ENCODE measurements at regions not wholly inside any gene's neighbourhood (a gene's known extent, or its start where the extent isn't known, plus 50 kb on each side); places are given as distances from the start of the nearest gene placed in this dataset.

DNA sequence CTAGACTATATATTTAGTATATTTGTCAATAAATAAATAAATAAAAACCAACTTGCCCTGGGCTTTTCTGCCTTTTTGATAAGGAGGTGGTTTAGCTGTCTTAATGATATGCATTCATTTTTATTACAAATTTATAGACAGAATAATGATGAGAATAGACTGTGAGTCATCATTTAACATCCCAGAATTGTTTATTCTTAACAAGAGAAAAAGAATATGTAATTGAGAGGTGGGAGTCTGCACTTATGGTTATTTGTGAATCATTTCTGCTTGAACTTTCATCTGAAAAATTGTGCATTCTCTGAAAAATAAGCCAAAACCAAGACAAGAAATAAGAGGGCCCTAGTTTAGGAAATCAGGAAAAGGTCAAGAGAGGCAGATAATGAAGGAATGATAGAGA lies 326.2 kb downstream of the COL11A1 start:
- H3K27ac Mint-ChIP-seq (ENCODE audit: low read depth, unreplicated experiment), result no peak overlapping the region
- H3K27me3 Mint-ChIP-seq (ENCODE audit: insufficient read depth, unreplicated experiment), result no peaks in the 10 kb centered on the region
- no peaks in the 10 kb centered on the region for H3K36me3 Mint-ChIP-seq (ENCODE audit: insufficient read depth, unreplicated experiment)
- TF ChIP-seq, protein P1, sequence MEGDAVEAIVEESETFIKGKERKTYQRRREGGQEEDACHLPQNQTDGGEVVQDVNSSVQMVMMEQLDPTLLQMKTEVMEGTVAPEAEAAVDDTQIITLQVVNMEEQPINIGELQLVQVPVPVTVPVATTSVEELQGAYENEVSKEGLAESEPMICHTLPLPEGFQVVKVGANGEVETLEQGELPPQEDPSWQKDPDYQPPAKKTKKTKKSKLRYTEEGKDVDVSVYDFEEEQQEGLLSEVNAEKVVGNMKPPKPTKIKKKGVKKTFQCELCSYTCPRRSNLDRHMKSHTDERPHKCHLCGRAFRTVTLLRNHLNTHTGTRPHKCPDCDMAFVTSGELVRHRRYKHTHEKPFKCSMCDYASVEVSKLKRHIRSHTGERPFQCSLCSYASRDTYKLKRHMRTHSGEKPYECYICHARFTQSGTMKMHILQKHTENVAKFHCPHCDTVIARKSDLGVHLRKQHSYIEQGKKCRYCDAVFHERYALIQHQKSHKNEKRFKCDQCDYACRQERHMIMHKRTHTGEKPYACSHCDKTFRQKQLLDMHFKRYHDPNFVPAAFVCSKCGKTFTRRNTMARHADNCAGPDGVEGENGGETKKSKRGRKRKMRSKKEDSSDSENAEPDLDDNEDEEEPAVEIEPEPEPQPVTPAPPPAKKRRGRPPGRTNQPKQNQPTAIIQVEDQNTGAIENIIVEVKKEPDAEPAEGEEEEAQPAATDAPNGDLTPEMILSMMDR (IDR thresholded peaks at IDR 0.05; ENCODE audit: unreplicated experiment), result no peak
- no peaks in the 10 kb centered on the region for H3K4me1 Mint-ChIP-seq (ENCODE audit: insufficient read depth, unreplicated experiment)
- no TSS peak for BruUV-seq (replicated peaks)
- no peak overlapping the region for H3K4me3 Mint-ChIP-seq (ENCODE audit: unreplicated experiment)
- peaks cover 26% of the 10 kb centered on the region for H3K9me3 Mint-ChIP-seq (ENCODE audit: unreplicated experiment)
- DNase-seq (ENCODE audit: unreplicated experiment), result no peak
- ChIA-PET CTCF (no interaction called here), POLR2A (no interaction called here)
- intact Hi-C loops (cut with micrococcal nuclease), result no loop called here

DNA sequence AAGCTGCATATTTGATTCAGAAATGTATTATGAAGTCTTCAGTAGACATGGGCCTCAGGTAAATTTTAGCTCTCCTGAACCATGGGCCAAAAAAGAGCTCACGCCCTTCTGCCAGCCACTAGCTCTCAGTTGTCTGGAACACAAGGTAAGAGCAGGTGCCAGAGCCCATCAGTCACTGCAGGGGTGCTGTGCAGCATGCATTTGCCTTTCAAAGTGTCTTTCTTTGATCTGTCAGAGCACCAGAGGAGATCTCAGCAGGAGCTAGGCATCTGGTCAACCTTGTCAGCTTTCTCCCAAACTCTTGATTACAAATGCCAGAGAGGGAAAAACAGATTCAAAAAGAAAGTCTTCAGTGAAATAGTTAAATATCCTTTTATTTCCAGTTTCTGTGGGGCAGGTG lies 332.3 kb downstream of the COL11A1 start:
- DNase-seq (ENCODE audit: unreplicated experiment), result no peak
- no peaks in the 10 kb centered on the region for H3K27me3 Mint-ChIP-seq (ENCODE audit: insufficient read depth, unreplicated experiment)
- H3K9me3 Mint-ChIP-seq (ENCODE audit: unreplicated experiment), result no peaks in the 10 kb centered on the region
- POLR2A ChIA-PET, result no interaction called here
- H3K4me3 Mint-ChIP-seq (ENCODE audit: unreplicated experiment), result no peak overlapping the region
- intact Hi-C loops (cut with micrococcal nuclease), result no loop called here
- BruUV-seq (replicated peaks), result no TSS peak
- CTCF ChIA-PET, result no interaction called here
- no peaks in the 10 kb centered on the region for H3K36me3 Mint-ChIP-seq (ENCODE audit: insufficient read depth, unreplicated experiment)
- H3K4me1 Mint-ChIP-seq (ENCODE audit: insufficient read depth, unreplicated experiment), result peaks cover 6% of the 10 kb centered on the region
- no peak overlapping the region for H3K27ac Mint-ChIP-seq (ENCODE audit: low read depth, unreplicated experiment)
- TF ChIP-seq, protein P1 (IDR thresholded peaks at IDR 0.05; ENCODE audit: unreplicated experiment), result no peak

DNA sequence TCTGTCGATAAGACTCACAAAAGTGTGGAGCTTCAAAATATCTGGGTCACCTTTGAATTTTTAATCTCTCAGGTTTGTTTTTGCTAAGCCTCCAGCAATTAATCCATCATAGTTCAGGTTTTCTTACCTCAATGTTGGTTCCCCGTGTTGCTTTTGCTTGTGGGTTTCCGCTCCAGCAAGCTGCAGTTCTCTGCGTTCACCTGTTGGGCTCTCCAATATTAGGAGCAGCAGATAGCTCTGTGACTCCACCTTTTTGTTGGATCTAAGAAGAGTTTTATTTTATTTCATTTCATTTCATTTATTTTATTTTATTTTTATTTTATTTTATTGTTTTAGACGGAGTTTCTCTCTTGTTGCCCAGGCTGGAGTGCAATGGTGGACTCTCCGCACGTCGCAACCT lies 335.5 kb downstream of the COL11A1 start:
- no peaks in the 10 kb centered on the region for H3K36me3 Mint-ChIP-seq (ENCODE audit: insufficient read depth, unreplicated experiment)
- no peak for DNase-seq (ENCODE audit: unreplicated experiment)
- CTCF ChIA-PET, result interaction anchor here (0.7 kb wide), 1 partner anchor 768 kb away, joined by 4 read pairs; no protein-coding TSS in a partner anchor
- peaks cover 6% of the 10 kb centered on the region for H3K4me1 Mint-ChIP-seq (ENCODE audit: insufficient read depth, unreplicated experiment)
- intact Hi-C loops (cut with micrococcal nuclease), result no loop called here
- no peak overlapping the region for H3K27ac Mint-ChIP-seq (ENCODE audit: low read depth, unreplicated experiment)
- H3K27me3 Mint-ChIP-seq (ENCODE audit: insufficient read depth, unreplicated experiment), result no peaks in the 10 kb centered on the region
- H3K4me3 Mint-ChIP-seq (ENCODE audit: unreplicated experiment), result no peak overlapping the region
- POLR2A ChIA-PET, result no interaction called here
- H3K9me3 Mint-ChIP-seq (ENCODE audit: unreplicated experiment), result no peaks in the 10 kb centered on the region
- TF ChIP-seq, protein P1 (IDR thresholded peaks at IDR 0.05; ENCODE audit: unreplicated experiment), result no peak
- no TSS peak for BruUV-seq (replicated peaks)

DNA sequence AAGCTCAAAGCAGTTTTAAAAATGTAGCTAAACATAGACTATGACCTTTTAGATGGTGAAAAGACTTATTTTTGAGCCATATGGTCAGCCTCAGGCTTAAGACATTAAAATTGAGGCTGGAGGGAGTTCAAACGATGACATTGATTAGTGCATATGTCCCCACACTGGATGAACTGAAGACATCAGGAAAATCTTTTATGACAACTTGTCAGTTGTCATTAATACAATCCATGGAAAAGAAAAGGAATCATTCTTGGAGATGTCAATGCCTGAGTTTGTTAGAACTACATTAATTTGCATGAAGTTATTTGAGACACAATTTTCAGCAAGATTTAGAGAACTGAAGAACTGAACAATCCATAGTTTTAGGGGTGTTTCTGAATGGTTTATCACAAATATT lies 349.9 kb downstream of the COL11A1 start:
- Mint-ChIP-seq H3K4me3 (ENCODE audit: unreplicated experiment) (no peak overlapping the region), H3K27me3 (ENCODE audit: insufficient read depth, unreplicated experiment) (no peaks in the 10 kb centered on the region), H3K27ac (ENCODE audit: low read depth, unreplicated experiment) (no peak overlapping the region), H3K4me1 (ENCODE audit: insufficient read depth, unreplicated experiment) (no peaks in the 10 kb centered on the region), H3K9me3 (ENCODE audit: unreplicated experiment) (no peaks in the 10 kb centered on the region), H3K36me3 (ENCODE audit: insufficient read depth, unreplicated experiment) (no peaks in the 10 kb centered on the region)
- ChIA-PET CTCF (no interaction called here), POLR2A (no interaction called here)
- TF ChIP-seq, protein P1 (IDR thresholded peaks at IDR 0.05; ENCODE audit: unreplicated experiment), result no peak
- DNase-seq (ENCODE audit: unreplicated experiment), result no peak
- intact Hi-C loops (cut with micrococcal nuclease), result no loop called here
- BruUV-seq (replicated peaks), result no TSS peak

Data from MCF 10A (cell line).